GM18858 (cell line): ENCODE measurements at regions not wholly inside any gene's neighbourhood (a gene's known extent, or its start where the extent isn't known, plus 50 kb on each side); places are given as distances from the start of the nearest gene placed in this dataset.
"Not testable (repeated sequence)": the region's sequence is repeated elsewhere in the genome, so short reads cannot be mapped to it uniquely, and the experiment has no call there.

Source experiments
- ATAC-seq: cut with Tn5 transposase; IDR thresholded peaks from one replicate; pipeline ENCODE4 v1.9.1; 2021; ENCODE audit not compliant: unreplicated experiment

GRCh38 chr22:49660321-49660720 lies 167.4 kb downstream of the BRD1 start:
- no peak for ATAC-seq

- no peak for ATAC-seq
Measured at GRCh38 chr22:49659924-49660315, 167.8 kb downstream of the BRD1 start.

GRCh38 chr22:49659281-49659923 lies 168.3 kb downstream of the BRD1 start:
- ATAC-seq = no peak

GRCh38 chr22:49658902-49659280 lies 168.8 kb downstream of the BRD1 start:
- no peak for ATAC-seq

- ATAC-seq = no peak
Measured at GRCh38 chr22:49657974-49658590, 169.6 kb downstream of the BRD1 start.

GRCh38 chr22:49657275-49657973 lies 170.2 kb downstream of the BRD1 start:
- no peak for ATAC-seq

GRCh38 chr22:49656883-49657274 lies 170.8 kb downstream of the BRD1 start:
- ATAC-seq = not testable (repeated sequence)

- ATAC-seq = no peak
Measured at GRCh38 chr22:49656291-49656851, 171.3 kb downstream of the BRD1 start.

GRCh38 chr22:49655168-49655812 lies 172.4 kb downstream of the BRD1 start:
- ATAC-seq = no peak

GRCh38 chr22:49650336-49651241 lies 177.1 kb downstream of the BRD1 start:
- no peak for ATAC-seq

GRCh38 chr22:49649166-49650068 lies 178.3 kb downstream of the BRD1 start:
- ATAC-seq = no peak

- ATAC-seq = no peak
Measured at GRCh38 chr22:49648053-49648452, 179.6 kb downstream of the BRD1 start.

- ATAC-seq = no peak
Measured at GRCh38 chr22:49647627-49648026, 180.0 kb downstream of the BRD1 start.

GRCh38 chr22:49646876-49647275 lies 180.8 kb downstream of the BRD1 start:
- no peak for ATAC-seq

GRCh38 chr22:49645791-49646550 lies 181.7 kb downstream of the BRD1 start:
- no peak for ATAC-seq

GRCh38 chr22:49645257-49645656 lies 182.4 kb downstream of the BRD1 start:
- no peak for ATAC-seq

- ATAC-seq = no peak
Measured at GRCh38 chr22:49643998-49644397, 183.7 kb downstream of the BRD1 start.

- no peak for ATAC-seq
Measured at GRCh38 chr22:49643466-49643865, 184.2 kb downstream of the BRD1 start.

- ATAC-seq = no peak
Measured at GRCh38 chr22:49642741-49643140, 184.9 kb downstream of the BRD1 start.
